Colonic mucosa (tissue), 4 donors: ENCODE measurements at regions not wholly inside any gene's neighbourhood (a gene's known extent, or its start where the extent isn't known, plus 50 kb on each side); places are given as distances from the start of the nearest gene placed in this dataset.

Experiments
- DNase-seq: peaks from one replicate; pipeline ENCODE4 v3.0.0-alpha.2; 2020
- H3K27ac ChIP-seq: fragments of 200-600 bp; one replicate; pipeline ENCODE4 v1.8.0; 2021
- H3K27me3 ChIP-seq: fragments of 200-600 bp; one replicate; pipeline ENCODE4 v1.8.0; 2021
- H3K36me3 ChIP-seq: fragments of 200-600 bp; one replicate; pipeline ENCODE4 v1.8.0; 2021
- H3K4me1 ChIP-seq: fragments of 200-600 bp; one replicate; pipeline ENCODE4 v1.8.0; 2021; ENCODE audit warnings: mild to moderate bottlenecking
- H3K4me3 ChIP-seq: fragments of 200-600 bp; one replicate; pipeline ENCODE4 v1.8.0; 2021
- H3K9ac ChIP-seq, 2 donors: one replicate each; pipeline ENCODE4 v1.7.0; 2013; ENCODE audit warnings: control low read depth in 2 of 2, low read depth in 2 of 2, low read length in 2 of 2
- H3K9me3 ChIP-seq: fragments of 200-600 bp; one replicate; pipeline ENCODE4 v1.8.0; 2021
- intact Hi-C: fragments of 100-400 bp; cut with DNase I; formaldehyde crosslinking; loops from one replicate; pipeline ENCODE4 v1.14.1; 2022
- TF ChIP-seq, protein P1 (sequence below): fragments of 200-600 bp; IDR thresholded peaks from one replicate; pipeline ENCODE4 v1.8.0; 2022; ENCODE audit warnings: antibody characterized with exemption, mild to moderate bottlenecking
- donor health status: healthy.
- donor health status: DM: no; HTN: no; CAD: no.
- donor health status: DM: no; HTN: no; CAD: no.

DNA sequence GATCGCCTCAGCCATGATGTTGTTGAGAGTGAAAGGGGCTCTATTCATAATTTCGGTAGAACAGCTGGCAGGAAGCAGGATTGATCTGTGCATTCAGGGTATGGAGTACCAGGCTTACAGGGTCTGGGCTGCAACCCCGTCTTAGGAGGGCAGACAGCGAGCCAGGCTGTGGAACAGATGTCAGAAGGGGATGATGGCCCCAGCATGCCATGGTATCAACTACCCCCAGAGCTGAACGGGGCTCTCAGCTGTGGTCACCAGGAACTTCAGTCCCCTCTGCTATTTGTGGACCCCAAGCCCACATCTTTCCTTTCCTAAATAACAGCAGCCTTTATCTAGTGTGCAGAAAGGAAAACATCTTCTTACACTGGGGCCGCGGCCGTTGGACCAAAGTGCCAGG is 422.2 kb upstream of the SALL3 start:
- Histone ChIP-seq H3K36me3 (no peaks in the 10 kb centered on the region), H3K4me3 (no peak overlapping the region), H3K9me3 (no peaks in the 10 kb centered on the region), H3K4me1 (no peaks in the 10 kb centered on the region), H3K27ac (no peak overlapping the region), H3K27me3 (no peaks in the 10 kb centered on the region), H3K9ac (no peak overlapping the region)
- DNase-seq = no peak
- TF ChIP-seq, protein P1, sequence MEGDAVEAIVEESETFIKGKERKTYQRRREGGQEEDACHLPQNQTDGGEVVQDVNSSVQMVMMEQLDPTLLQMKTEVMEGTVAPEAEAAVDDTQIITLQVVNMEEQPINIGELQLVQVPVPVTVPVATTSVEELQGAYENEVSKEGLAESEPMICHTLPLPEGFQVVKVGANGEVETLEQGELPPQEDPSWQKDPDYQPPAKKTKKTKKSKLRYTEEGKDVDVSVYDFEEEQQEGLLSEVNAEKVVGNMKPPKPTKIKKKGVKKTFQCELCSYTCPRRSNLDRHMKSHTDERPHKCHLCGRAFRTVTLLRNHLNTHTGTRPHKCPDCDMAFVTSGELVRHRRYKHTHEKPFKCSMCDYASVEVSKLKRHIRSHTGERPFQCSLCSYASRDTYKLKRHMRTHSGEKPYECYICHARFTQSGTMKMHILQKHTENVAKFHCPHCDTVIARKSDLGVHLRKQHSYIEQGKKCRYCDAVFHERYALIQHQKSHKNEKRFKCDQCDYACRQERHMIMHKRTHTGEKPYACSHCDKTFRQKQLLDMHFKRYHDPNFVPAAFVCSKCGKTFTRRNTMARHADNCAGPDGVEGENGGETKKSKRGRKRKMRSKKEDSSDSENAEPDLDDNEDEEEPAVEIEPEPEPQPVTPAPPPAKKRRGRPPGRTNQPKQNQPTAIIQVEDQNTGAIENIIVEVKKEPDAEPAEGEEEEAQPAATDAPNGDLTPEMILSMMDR = no peak
- intact Hi-C loops = no loop called here

DNA sequence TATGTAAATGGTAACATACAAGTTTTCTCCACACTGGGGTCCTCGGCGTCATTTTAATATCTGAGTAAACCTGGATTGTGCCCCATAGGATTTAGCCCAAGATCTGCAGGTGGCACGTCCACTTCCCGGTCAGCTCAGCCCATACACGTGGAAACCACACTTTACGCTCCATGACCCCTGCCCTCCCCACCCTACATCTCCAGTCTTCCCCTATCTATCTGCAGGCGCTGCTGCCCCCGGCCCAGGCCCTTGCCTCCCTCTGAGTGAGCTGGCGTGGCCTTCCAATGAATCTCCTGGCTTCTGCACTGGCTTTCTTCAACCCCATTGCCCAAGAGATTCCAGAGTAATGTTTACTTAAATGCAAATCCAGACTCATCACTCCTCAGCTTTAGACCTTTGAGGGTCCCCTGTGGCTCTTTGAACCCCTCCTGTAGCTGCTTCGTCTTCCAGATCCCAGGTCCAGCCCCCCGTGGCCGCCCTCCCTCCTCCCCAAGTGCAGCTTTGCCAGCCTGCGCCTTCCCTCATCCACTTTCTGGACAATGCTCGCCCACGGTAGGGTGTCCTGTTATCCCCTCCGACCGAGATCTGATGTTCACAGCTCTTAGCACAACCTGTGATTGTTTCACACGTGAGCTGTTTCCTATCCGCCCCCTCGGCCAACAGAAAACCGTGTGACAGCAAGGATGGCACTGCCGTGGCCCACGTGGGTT is 421.4 kb upstream of the SALL3 start:
- H3K27me3 ChIP-seq = no peaks in the 10 kb centered on the region
- no peaks in the 10 kb centered on the region for H3K36me3 ChIP-seq
- H3K27ac ChIP-seq = no peak overlapping the region
- DNase-seq = no peak
- no peak overlapping the region for H3K4me3 ChIP-seq
- H3K4me1 ChIP-seq = no peaks in the 10 kb centered on the region
- H3K9me3 ChIP-seq = no peaks in the 10 kb centered on the region
- TF ChIP-seq, protein P1 = no peak
- no peak overlapping the region for H3K9ac ChIP-seq
- intact Hi-C loops = no loop called here

DNA sequence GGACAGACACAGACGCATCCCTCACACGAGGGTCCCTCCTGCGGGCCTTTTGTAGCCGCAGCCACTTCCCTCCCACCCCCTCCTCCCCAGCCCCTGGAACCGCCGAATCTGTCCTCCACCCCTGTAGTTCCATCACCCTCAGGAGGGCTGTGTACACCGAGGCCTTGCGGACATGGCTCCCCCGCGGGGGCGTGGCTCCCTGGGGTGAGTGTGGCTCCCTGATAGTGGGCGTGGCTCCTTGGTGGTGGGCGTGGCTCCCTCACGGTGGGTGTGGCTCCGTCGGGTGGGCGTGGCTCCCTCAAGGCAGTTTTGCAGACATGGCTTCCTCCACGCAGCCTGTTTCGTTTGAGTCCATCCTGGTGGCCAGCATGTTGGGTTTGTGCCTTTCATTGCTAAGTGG is 420.7 kb upstream of the SALL3 start:
- H3K4me3 ChIP-seq = no peak overlapping the region
- TF ChIP-seq, protein P1 = no peak
- intact Hi-C loops = no loop called here
- no peak overlapping the region for H3K27ac ChIP-seq
- no peaks in the 10 kb centered on the region for H3K4me1 ChIP-seq
- H3K36me3 ChIP-seq = no peaks in the 10 kb centered on the region
- no peak overlapping the region for H3K9ac ChIP-seq
- no peaks in the 10 kb centered on the region for H3K27me3 ChIP-seq
- no peaks in the 10 kb centered on the region for H3K9me3 ChIP-seq
- no peak for DNase-seq

DNA sequence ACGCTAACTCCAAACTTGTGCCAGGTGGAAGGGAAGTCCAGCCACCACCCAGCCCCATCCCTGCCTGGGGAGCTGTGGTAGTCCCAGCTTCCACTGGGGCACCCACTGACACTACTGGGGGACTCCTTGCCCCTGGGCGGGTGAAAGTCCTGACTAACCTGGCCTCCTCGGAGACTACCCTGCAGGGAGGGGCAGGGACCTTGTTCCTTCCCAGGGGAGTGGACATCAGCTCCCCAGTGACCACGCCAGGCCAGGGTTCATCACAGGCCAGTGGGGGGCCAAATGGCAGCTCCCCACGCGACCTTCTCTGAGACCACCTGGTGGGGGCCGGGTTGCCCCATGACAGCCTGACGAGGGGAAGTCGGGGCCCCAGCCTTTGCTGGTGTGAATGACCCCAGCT is 420.0 kb upstream of the SALL3 start:
- no peak for DNase-seq
- no peaks in the 10 kb centered on the region for H3K27me3 ChIP-seq
- no peaks in the 10 kb centered on the region for H3K4me1 ChIP-seq
- no peaks in the 10 kb centered on the region for H3K9me3 ChIP-seq
- H3K27ac ChIP-seq = no peak overlapping the region
- intact Hi-C loops = no loop called here
- no peaks in the 10 kb centered on the region for H3K36me3 ChIP-seq
- H3K4me3 ChIP-seq = no peak overlapping the region
- no peak overlapping the region for H3K9ac ChIP-seq
- TF ChIP-seq, protein P1 = no peak

DNA sequence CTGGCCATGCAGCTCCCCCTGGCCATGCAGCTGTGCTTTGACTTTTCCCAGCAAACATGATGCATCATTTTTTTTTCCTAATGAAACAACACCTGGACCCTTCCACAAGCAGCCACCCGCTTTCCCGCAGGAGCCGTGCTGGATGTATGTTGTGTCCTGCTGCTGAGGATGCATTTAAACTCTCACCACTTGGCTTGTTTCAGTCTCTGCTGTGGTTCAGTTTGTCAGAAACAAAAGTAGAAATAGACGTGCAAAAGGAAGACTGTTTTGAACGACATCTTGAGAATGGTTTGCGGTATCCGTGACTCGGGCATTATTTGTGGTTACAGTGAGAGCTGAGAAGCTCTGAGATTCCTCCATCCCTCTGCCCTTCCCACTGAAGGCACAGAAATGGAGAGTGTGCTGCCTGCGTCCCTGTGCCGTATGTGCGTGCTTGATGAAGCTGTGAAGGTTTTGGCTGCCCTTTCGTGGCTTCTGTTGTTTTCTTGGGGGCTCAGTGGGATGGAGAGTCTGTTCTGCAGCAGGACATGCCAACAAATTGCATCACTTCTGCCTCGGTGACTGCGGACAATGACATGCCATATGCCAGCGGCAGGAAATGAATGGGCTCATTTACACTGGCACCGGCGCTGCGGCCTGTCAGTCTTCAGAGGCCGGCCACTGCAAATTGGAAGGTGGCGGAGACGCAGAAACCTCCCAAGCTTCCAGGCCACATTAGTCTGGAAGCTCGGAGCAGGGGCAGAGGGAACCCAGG is 417.7 kb upstream of the SALL3 start:
- H3K27me3 ChIP-seq = no peaks in the 10 kb centered on the region
- no peaks in the 10 kb centered on the region for H3K9me3 ChIP-seq
- no peak overlapping the region for H3K27ac ChIP-seq
- no peaks in the 10 kb centered on the region for H3K4me1 ChIP-seq
- no peak overlapping the region for H3K9ac ChIP-seq
- no peaks in the 10 kb centered on the region for H3K36me3 ChIP-seq
- TF ChIP-seq, protein P1 = no peak
- H3K4me3 ChIP-seq = no peak overlapping the region
- no peak for DNase-seq
- intact Hi-C loops = no loop called here
